ENCODE measurements at regions not wholly inside any gene's neighbourhood (a gene's known extent, or its start where the extent isn't known, plus 50 kb on each side); places are given as distances from the start of the nearest gene placed in this dataset.

DNA sequence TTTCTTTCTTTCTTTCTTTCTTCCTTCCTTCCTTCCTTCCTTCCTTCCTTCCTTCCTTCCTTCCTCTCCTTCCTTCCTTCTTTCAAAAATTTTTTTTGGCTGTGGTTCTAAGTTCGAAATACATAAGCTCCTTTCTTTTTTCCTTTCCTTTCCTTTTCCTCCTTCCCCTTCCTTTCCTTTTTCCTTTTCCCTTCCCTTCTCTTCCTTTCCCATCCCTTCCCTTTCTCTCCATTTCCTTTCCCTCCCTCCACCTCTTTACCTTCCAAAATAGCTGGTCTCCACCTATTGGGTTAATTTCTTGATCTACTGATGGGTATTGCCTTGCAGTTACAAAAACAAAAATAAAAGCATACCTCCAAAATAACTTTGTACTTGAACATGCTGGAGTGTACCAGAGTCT, 73.4 kb upstream of the GPRIN3 start:
- TF ChIP-seq, protein P1, sequence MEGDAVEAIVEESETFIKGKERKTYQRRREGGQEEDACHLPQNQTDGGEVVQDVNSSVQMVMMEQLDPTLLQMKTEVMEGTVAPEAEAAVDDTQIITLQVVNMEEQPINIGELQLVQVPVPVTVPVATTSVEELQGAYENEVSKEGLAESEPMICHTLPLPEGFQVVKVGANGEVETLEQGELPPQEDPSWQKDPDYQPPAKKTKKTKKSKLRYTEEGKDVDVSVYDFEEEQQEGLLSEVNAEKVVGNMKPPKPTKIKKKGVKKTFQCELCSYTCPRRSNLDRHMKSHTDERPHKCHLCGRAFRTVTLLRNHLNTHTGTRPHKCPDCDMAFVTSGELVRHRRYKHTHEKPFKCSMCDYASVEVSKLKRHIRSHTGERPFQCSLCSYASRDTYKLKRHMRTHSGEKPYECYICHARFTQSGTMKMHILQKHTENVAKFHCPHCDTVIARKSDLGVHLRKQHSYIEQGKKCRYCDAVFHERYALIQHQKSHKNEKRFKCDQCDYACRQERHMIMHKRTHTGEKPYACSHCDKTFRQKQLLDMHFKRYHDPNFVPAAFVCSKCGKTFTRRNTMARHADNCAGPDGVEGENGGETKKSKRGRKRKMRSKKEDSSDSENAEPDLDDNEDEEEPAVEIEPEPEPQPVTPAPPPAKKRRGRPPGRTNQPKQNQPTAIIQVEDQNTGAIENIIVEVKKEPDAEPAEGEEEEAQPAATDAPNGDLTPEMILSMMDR (IDR thresholded peaks at IDR 0.05 in 2 of 3, conservative IDR thresholded peaks at IDR 0.05 in 1 of 3; ENCODE audit: control insufficient read depth in 2 of 3, extremely low read depth in 1 of 3, insufficient read depth in 1 of 3, low read depth in 3 of 3, low read length in 3 of 3), result no peak
- TF ChIP-seq MXI1 (IDR thresholded peaks at IDR 0.05; ENCODE audit: low read depth, low read length), result no peak
